Erythroblast (primary cell): ENCODE measurements at regions not wholly inside any gene's neighbourhood (a gene's known extent, or its start where the extent isn't known, plus 50 kb on each side); places are given as distances from the start of the nearest gene placed in this dataset.

ENCODE experiments used
- GATA1 ChIP-seq: IDR thresholded peaks from 2 replicates; pipeline ENCODE4 v1.6.1; 2011; ENCODE audit warnings: low read depth, mild to moderate bottlenecking, control low read depth, low read length, moderate library complexity
- POLR2A ChIP-seq: IDR thresholded peaks from 2 replicates; pipeline ENCODE4 v1.6.1; 2011; ENCODE audit warnings: mild to moderate bottlenecking, low read length

GRCh38 chr5:9785751-9786150 is 155.6 kb upstream of the TAS2R1 start:
- no peak for TF ChIP-seq POLR2A
- no peak for TF ChIP-seq GATA1
